ENCODE measurements at regions not wholly inside any gene's neighbourhood (a gene's known extent, or its start where the extent isn't known, plus 50 kb on each side); places are given as distances from the start of the nearest gene placed in this dataset.

- no peak overlapping the region for H3K27ac ChIP-seq
- TF ChIP-seq, protein P1, sequence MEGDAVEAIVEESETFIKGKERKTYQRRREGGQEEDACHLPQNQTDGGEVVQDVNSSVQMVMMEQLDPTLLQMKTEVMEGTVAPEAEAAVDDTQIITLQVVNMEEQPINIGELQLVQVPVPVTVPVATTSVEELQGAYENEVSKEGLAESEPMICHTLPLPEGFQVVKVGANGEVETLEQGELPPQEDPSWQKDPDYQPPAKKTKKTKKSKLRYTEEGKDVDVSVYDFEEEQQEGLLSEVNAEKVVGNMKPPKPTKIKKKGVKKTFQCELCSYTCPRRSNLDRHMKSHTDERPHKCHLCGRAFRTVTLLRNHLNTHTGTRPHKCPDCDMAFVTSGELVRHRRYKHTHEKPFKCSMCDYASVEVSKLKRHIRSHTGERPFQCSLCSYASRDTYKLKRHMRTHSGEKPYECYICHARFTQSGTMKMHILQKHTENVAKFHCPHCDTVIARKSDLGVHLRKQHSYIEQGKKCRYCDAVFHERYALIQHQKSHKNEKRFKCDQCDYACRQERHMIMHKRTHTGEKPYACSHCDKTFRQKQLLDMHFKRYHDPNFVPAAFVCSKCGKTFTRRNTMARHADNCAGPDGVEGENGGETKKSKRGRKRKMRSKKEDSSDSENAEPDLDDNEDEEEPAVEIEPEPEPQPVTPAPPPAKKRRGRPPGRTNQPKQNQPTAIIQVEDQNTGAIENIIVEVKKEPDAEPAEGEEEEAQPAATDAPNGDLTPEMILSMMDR (IDR thresholded peaks at IDR 0.05), result no peak
- no peaks in the 10 kb centered on the region for H3K36me3 ChIP-seq
- ATAC-seq (ENCODE audit: insufficient number of reproducible peaks, low FRiP score, low read depth) (no peak), DNase-seq (ENCODE audit: low spot score) (no peak)
- no peaks in the 10 kb centered on the region for H3K9me3 ChIP-seq
- no peaks in the 10 kb centered on the region for H3K4me1 ChIP-seq (ENCODE audit: control insufficient read depth in 1 of 2, low read depth in 2 of 2)
- H3K27me3 ChIP-seq (replicated peaks; ENCODE audit: insufficient read depth), result no peaks in the 10 kb centered on the region
- H3K4me3 ChIP-seq, result no peak overlapping the region
Measured at GRCh38 chr20:55291261-55291660, 714.1 kb downstream of the CBLN4 start.

GRCh38 chr20:55283889-55284288, 721.4 kb downstream of the CBLN4 start:
- no peaks in the 10 kb centered on the region for H3K4me1 ChIP-seq (ENCODE audit: control insufficient read depth in 1 of 2, low read depth in 2 of 2)
- no peaks in the 10 kb centered on the region for H3K36me3 ChIP-seq
- no peaks in the 10 kb centered on the region for H3K9me3 ChIP-seq
- no peaks in the 10 kb centered on the region for H3K27me3 ChIP-seq (replicated peaks; ENCODE audit: insufficient read depth)
- DNase-seq (ENCODE audit: low spot score), result no peak
- H3K27ac ChIP-seq, result no peak overlapping the region
- H3K4me3 ChIP-seq, result no peak overlapping the region
- TF ChIP-seq, protein P1 (IDR thresholded peaks at IDR 0.05), result no peak
- ATAC-seq (ENCODE audit: insufficient number of reproducible peaks, low FRiP score, low read depth), result no peak

DNA sequence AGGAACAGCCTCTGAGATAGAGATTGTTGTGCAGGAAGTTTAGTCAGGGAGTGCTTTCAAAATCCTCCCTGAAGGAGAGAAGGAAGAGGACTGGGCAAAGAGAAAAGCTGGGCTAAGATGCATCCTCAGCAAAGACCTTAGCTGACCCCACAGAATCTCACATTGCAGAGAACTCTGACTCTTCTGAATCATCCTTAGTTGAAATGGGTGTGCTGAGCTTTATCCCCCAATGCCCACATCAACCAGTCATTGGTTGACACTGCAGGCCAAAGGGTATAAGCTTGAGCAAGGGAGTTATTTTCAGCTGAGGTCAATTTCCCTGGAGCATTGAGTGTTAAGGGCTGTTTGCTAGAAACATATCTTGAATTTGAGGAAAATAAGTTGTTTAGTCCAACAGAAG, 732.2 kb downstream of the CBLN4 start:
- H3K27ac ChIP-seq, result no peak overlapping the region
- no peaks in the 10 kb centered on the region for H3K9me3 ChIP-seq
- DNase-seq (ENCODE audit: low spot score) (no peak), ATAC-seq (ENCODE audit: insufficient number of reproducible peaks, low FRiP score, low read depth) (no peak)
- H3K4me1 ChIP-seq (ENCODE audit: control insufficient read depth in 1 of 2, low read depth in 2 of 2), result no peaks in the 10 kb centered on the region
- TF ChIP-seq, protein P1 (IDR thresholded peaks at IDR 0.05), result no peak
- no peaks in the 10 kb centered on the region for H3K27me3 ChIP-seq (replicated peaks; ENCODE audit: insufficient read depth)
- no peaks in the 10 kb centered on the region for H3K36me3 ChIP-seq
- no peak overlapping the region for H3K4me3 ChIP-seq

GRCh38 chr20:55271371-55271770, 733.9 kb downstream of the CBLN4 start:
- H3K36me3 ChIP-seq, result no peaks in the 10 kb centered on the region
- H3K27ac ChIP-seq, result no peak overlapping the region
- no peak overlapping the region for H3K4me3 ChIP-seq
- H3K9me3 ChIP-seq, result no peaks in the 10 kb centered on the region
- no peaks in the 10 kb centered on the region for H3K4me1 ChIP-seq (ENCODE audit: control insufficient read depth in 1 of 2, low read depth in 2 of 2)
- ATAC-seq (ENCODE audit: insufficient number of reproducible peaks, low FRiP score, low read depth) (no peak), DNase-seq (ENCODE audit: low spot score) (no peak)
- no peaks in the 10 kb centered on the region for H3K27me3 ChIP-seq (replicated peaks; ENCODE audit: insufficient read depth)
- TF ChIP-seq, protein P1 (IDR thresholded peaks at IDR 0.05), result no peak

GRCh38 chr20:55269913-55270312, 735.4 kb downstream of the CBLN4 start:
- no peak for DNase-seq (ENCODE audit: low spot score)
- no peaks in the 10 kb centered on the region for H3K9me3 ChIP-seq
- no peak for ATAC-seq (ENCODE audit: insufficient number of reproducible peaks, low FRiP score, low read depth)

More at GRCh38 chr20:55269913-55270312, 735.4 kb downstream of the CBLN4 start:
- no peak overlapping the region for H3K4me3 ChIP-seq
- TF ChIP-seq, protein P1 (IDR thresholded peaks at IDR 0.05), result no peak
- no peaks in the 10 kb centered on the region for H3K27me3 ChIP-seq (replicated peaks; ENCODE audit: insufficient read depth)
- H3K4me1 ChIP-seq (ENCODE audit: control insufficient read depth in 1 of 2, low read depth in 2 of 2), result no peaks in the 10 kb centered on the region
- no peak overlapping the region for H3K27ac ChIP-seq
- H3K36me3 ChIP-seq, result no peaks in the 10 kb centered on the region
